Adrenal gland (tissue), 5 donors: ENCODE measurements at regions not wholly inside any gene's neighbourhood (a gene's known extent, or its start where the extent isn't known, plus 50 kb on each side); places are given as distances from the start of the nearest gene placed in this dataset.

Experiments
- POLR2A ChIP-seq, 2 donors: fragments of 450-650 bp; IDR thresholded peaks; one replicate each; pipeline ENCODE4 v1.6.1; 2017; ENCODE audit warnings: antibody characterized with exemption in 2 of 2, mild to moderate bottlenecking in 2 of 2, moderate library complexity in 1 of 2
- TF ChIP-seq, protein P1 (sequence below), 6 experiments: fragments of 450-650 bp in 4 of 6; fragments of 200-600 bp in 2 of 6; sonication (generic) in 1 of 6; IDR thresholded peaks; 1 replicate in 5 of 6; 2 replicates in 1 of 6; pipeline versions ENCODE4 v1.5.1 to v1.8.0; 2016 to 2021; ENCODE audit warnings: antibody characterized with exemption in 6 of 6, mild to moderate bottlenecking in 2 of 6, moderate library complexity in 1 of 6
- donor health status: DM: no; HTN: no; CAD: no.

DNA sequence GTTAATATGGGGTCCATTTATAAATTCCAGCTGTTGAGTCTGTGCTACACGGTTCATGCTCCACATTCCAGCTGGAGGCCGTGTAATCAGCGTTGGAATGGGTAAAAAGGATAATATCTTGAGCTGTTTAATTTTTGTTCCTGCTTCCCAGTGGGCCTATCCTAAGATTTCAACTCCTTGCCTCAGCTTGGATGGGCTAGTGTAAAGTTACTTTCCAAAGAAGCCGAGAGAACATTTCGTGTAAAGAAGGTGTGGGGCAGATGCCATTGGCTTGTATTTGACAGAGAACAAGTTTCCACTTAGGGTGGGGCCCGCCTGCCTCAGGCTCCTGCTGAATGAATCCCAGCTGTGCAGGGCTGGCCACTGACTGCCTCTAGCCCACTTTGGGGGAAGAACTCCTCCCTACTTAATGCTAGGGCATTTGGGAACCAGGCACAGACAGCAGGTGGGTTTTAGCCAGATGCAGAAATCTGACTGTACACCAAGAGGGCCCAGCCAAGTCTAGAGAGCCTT, 125.9 kb upstream of the LYZL2 start:
- TF ChIP-seq, protein P1, sequence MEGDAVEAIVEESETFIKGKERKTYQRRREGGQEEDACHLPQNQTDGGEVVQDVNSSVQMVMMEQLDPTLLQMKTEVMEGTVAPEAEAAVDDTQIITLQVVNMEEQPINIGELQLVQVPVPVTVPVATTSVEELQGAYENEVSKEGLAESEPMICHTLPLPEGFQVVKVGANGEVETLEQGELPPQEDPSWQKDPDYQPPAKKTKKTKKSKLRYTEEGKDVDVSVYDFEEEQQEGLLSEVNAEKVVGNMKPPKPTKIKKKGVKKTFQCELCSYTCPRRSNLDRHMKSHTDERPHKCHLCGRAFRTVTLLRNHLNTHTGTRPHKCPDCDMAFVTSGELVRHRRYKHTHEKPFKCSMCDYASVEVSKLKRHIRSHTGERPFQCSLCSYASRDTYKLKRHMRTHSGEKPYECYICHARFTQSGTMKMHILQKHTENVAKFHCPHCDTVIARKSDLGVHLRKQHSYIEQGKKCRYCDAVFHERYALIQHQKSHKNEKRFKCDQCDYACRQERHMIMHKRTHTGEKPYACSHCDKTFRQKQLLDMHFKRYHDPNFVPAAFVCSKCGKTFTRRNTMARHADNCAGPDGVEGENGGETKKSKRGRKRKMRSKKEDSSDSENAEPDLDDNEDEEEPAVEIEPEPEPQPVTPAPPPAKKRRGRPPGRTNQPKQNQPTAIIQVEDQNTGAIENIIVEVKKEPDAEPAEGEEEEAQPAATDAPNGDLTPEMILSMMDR (IDR thresholded peaks at IDR 0.05), result no peak
- TF ChIP-seq POLR2A (IDR thresholded peaks at IDR 0.05), result no peak
